ENCODE measurements at regions not wholly inside any gene's neighbourhood (a gene's known extent, or its start where the extent isn't known, plus 50 kb on each side); places are given as distances from the start of the nearest gene placed in this dataset.

- no peak overlapping the region for H3K27ac Mint-ChIP-seq (ENCODE audit: unreplicated experiment)
- H3K4me1 Mint-ChIP-seq (ENCODE audit: unreplicated experiment): peaks cover 2% of the 10 kb centered on the region
- H3K4me3 Mint-ChIP-seq (ENCODE audit: unreplicated experiment): no peak overlapping the region
- peaks cover 10% of the 10 kb centered on the region for H3K27me3 Mint-ChIP-seq (ENCODE audit: unreplicated experiment)
- no peak for TF ChIP-seq CTCF (IDR thresholded peaks at IDR 0.05)
- H3K36me3 Mint-ChIP-seq (ENCODE audit: unreplicated experiment): no peaks in the 10 kb centered on the region
- no peak for DNase-seq (ENCODE audit: extremely low spot score, unreplicated experiment)
- peaks cover 9% of the 10 kb centered on the region for H3K9me3 Mint-ChIP-seq (ENCODE audit: unreplicated experiment)
Measured at GRCh38 chr5:67917561-67917960, 298.0 kb upstream of the PIK3R1 start.

GRCh38 chr5:67910546-67910945, 305.0 kb upstream of the PIK3R1 start:
- no peak overlapping the region for H3K27ac Mint-ChIP-seq (ENCODE audit: unreplicated experiment)
- peaks cover 2% of the 10 kb centered on the region for H3K4me1 Mint-ChIP-seq (ENCODE audit: unreplicated experiment)
- no peaks in the 10 kb centered on the region for H3K9me3 Mint-ChIP-seq (ENCODE audit: unreplicated experiment)
- H3K36me3 Mint-ChIP-seq (ENCODE audit: unreplicated experiment): no peaks in the 10 kb centered on the region
- no peak overlapping the region for H3K4me3 Mint-ChIP-seq (ENCODE audit: unreplicated experiment)
- DNase-seq (ENCODE audit: extremely low spot score, unreplicated experiment): no peak
- H3K27me3 Mint-ChIP-seq (ENCODE audit: unreplicated experiment): peaks cover 18% of the 10 kb centered on the region
- no peak for TF ChIP-seq CTCF (IDR thresholded peaks at IDR 0.05)

GRCh38 chr5:67908126-67908765, 307.3 kb upstream of the PIK3R1 start:
- no peak overlapping the region for H3K4me3 Mint-ChIP-seq (ENCODE audit: unreplicated experiment)
- no peaks in the 10 kb centered on the region for H3K4me1 Mint-ChIP-seq (ENCODE audit: unreplicated experiment)
- no peaks in the 10 kb centered on the region for H3K9me3 Mint-ChIP-seq (ENCODE audit: unreplicated experiment)
- no peak for DNase-seq (ENCODE audit: extremely low spot score, unreplicated experiment)
- H3K36me3 Mint-ChIP-seq (ENCODE audit: unreplicated experiment): no peaks in the 10 kb centered on the region
- H3K27ac Mint-ChIP-seq (ENCODE audit: unreplicated experiment): no peak overlapping the region
- no peak for TF ChIP-seq CTCF (IDR thresholded peaks at IDR 0.05)
- peaks cover 14% of the 10 kb centered on the region for H3K27me3 Mint-ChIP-seq (ENCODE audit: unreplicated experiment)

GRCh38 chr5:67904366-67904765, 311.2 kb upstream of the PIK3R1 start:
- no peak overlapping the region for H3K4me3 Mint-ChIP-seq (ENCODE audit: unreplicated experiment)
- H3K27me3 Mint-ChIP-seq (ENCODE audit: unreplicated experiment): peaks cover 20% of the 10 kb centered on the region
- H3K9me3 Mint-ChIP-seq (ENCODE audit: unreplicated experiment): no peaks in the 10 kb centered on the region
- TF ChIP-seq CTCF (IDR thresholded peaks at IDR 0.05): no peak
- no peak overlapping the region for H3K27ac Mint-ChIP-seq (ENCODE audit: unreplicated experiment)
- no peak for DNase-seq (ENCODE audit: extremely low spot score, unreplicated experiment)
- no peaks in the 10 kb centered on the region for H3K36me3 Mint-ChIP-seq (ENCODE audit: unreplicated experiment)
- peaks cover 12% of the 10 kb centered on the region for H3K4me1 Mint-ChIP-seq (ENCODE audit: unreplicated experiment)

GRCh38 chr5:67903656-67904055, 311.9 kb upstream of the PIK3R1 start:
- DNase-seq (ENCODE audit: extremely low spot score, unreplicated experiment): no peak
- no peak for TF ChIP-seq CTCF (IDR thresholded peaks at IDR 0.05)
- no peak overlapping the region for H3K27ac Mint-ChIP-seq (ENCODE audit: unreplicated experiment)
- no peak overlapping the region for H3K4me3 Mint-ChIP-seq (ENCODE audit: unreplicated experiment)
- H3K36me3 Mint-ChIP-seq (ENCODE audit: unreplicated experiment): no peaks in the 10 kb centered on the region
- H3K9me3 Mint-ChIP-seq (ENCODE audit: unreplicated experiment): no peaks in the 10 kb centered on the region
- peaks cover 20% of the 10 kb centered on the region for H3K27me3 Mint-ChIP-seq (ENCODE audit: unreplicated experiment)
- H3K4me1 Mint-ChIP-seq (ENCODE audit: unreplicated experiment): peaks cover 12% of the 10 kb centered on the region

Measured in osteocyte (in vitro differentiated cells).